ENCODE measurements at regions not wholly inside any gene's neighbourhood (a gene's known extent, or its start where the extent isn't known, plus 50 kb on each side); places are given as distances from the start of the nearest gene placed in this dataset.
A peak's percentile ranks its signal among the peaks of the same experiment; 100 is the strongest.

- peak; percentile 59 for DNase-seq (ENCODE audit: low read depth)
Observed at GRCh38 chr6:145373826-145374225, 361.5 kb downstream of the EPM2A start.

GRCh38 chr6:145374570-145374969 lies 360.8 kb downstream of the EPM2A start:
- DNase-seq (ENCODE audit: low read depth) = no peak

- DNase-seq (ENCODE audit: low read depth) = no peak
Observed at GRCh38 chr6:145375502-145375901, 359.8 kb downstream of the EPM2A start.

- no peak for DNase-seq (ENCODE audit: low read depth)
Observed at GRCh38 chr6:145380186-145380585, 355.1 kb downstream of the EPM2A start.

- DNase-seq (ENCODE audit: low read depth) = no peak
Observed at GRCh38 chr6:145381941-145382340, 353.4 kb downstream of the EPM2A start.

- no peak for DNase-seq (ENCODE audit: low read depth)
Observed at GRCh38 chr6:145383428-145383827, 351.9 kb downstream of the EPM2A start.

- no peak for DNase-seq (ENCODE audit: low read depth)
Observed at GRCh38 chr6:145384503-145384902, 350.8 kb downstream of the EPM2A start.

- DNase-seq (ENCODE audit: low read depth) = no peak
Observed at GRCh38 chr6:145396499-145396898, 338.8 kb downstream of the EPM2A start.

- DNase-seq (ENCODE audit: low read depth) = no peak
Observed at GRCh38 chr6:145400508-145400907, 334.8 kb downstream of the EPM2A start.

- DNase-seq (ENCODE audit: low read depth) = no peak
Observed at GRCh38 chr6:145405006-145405551, 330.2 kb downstream of the EPM2A start.

GRCh38 chr6:145406783-145407182 lies 328.5 kb downstream of the EPM2A start:
- no peak for DNase-seq (ENCODE audit: low read depth)

- DNase-seq (ENCODE audit: low read depth) = no peak
Observed at GRCh38 chr6:145415616-145416015, 319.7 kb downstream of the EPM2A start.

GRCh38 chr6:145420599-145420998 lies 314.7 kb downstream of the EPM2A start:
- DNase-seq (ENCODE audit: low read depth) = no peak

GRCh38 chr6:145423936-145424335 lies 311.4 kb downstream of the EPM2A start:
- no peak for DNase-seq (ENCODE audit: low read depth)

GRCh38 chr6:145427232-145427631 lies 308.1 kb downstream of the EPM2A start:
- no peak for DNase-seq (ENCODE audit: low read depth)

- peak; percentile 5 for DNase-seq (ENCODE audit: low read depth)
Observed at GRCh38 chr6:145428706-145429105, 306.6 kb downstream of the EPM2A start.

- no peak for DNase-seq (ENCODE audit: low read depth)
Observed at GRCh38 chr6:145442110-145442509, 293.2 kb downstream of the EPM2A start.

GRCh38 chr6:145445674-145446073 lies 289.6 kb downstream of the EPM2A start:
- no peak for DNase-seq (ENCODE audit: low read depth)

GRCh38 chr6:145451029-145451428 lies 284.3 kb downstream of the EPM2A start:
- DNase-seq (ENCODE audit: low read depth) = no peak

GRCh38 chr6:145453376-145453775 lies 281.9 kb downstream of the EPM2A start:
- peak; percentile 16 for DNase-seq (ENCODE audit: low read depth)

GRCh38 chr6:145454006-145454405 lies 281.3 kb downstream of the EPM2A start:
- DNase-seq (ENCODE audit: low read depth) = no peak

- no peak for DNase-seq (ENCODE audit: low read depth)
Observed at GRCh38 chr6:145457556-145457955, 277.8 kb downstream of the EPM2A start.

GRCh38 chr6:145468534-145468933 lies 266.8 kb downstream of the EPM2A start:
- no peak for DNase-seq (ENCODE audit: low read depth)

GRCh38 chr6:145469021-145469420 lies 266.3 kb downstream of the EPM2A start:
- DNase-seq (ENCODE audit: low read depth) = no peak

All from M059J (cell line).